Neural cell (in vitro differentiated cells): ENCODE measurements at regions not wholly inside any gene's neighbourhood (a gene's known extent, or its start where the extent isn't known, plus 50 kb on each side); places are given as distances from the start of the nearest gene placed in this dataset.

ENCODE experiments used
- H2AFZ ChIP-seq: fragments of 200-600, 300-800 bp; sonication (generic), shearing (Covaris generic); 2 replicates; pipeline ENCODE4 v1.6.0; 2014; ENCODE audit warnings: low read depth, mild to moderate bottlenecking, antibody characterized with exemption, low read length, moderate library complexity
- H3F3A ChIP-seq: fragments of 200-600 bp; shearing (Covaris generic); 2 replicates; pipeline ENCODE4 v1.6.1; 2016; ENCODE audit warnings: mild to moderate bottlenecking, moderate library complexity, mixed read lengths, antibody characterized with exemption, low read length; ENCODE audit not compliant: insufficient read depth, poor library complexity, severe bottlenecking
- H3K27ac ChIP-seq: fragments of 200-600, 300-800 bp; sonication (generic), shearing (Covaris generic); 2 replicates; pipeline ENCODE4 v1.5.1; 2014; ENCODE audit warnings: mild to moderate bottlenecking, low read length, moderate library complexity
- H3K27me3 ChIP-seq: fragments of 300-800, 200-600 bp; sonication (generic), shearing (Covaris generic); 2 replicates; pipeline ENCODE4 v1.6.0; 2014; ENCODE audit warnings: mild to moderate bottlenecking, low read depth, low read length, moderate library complexity; ENCODE audit not compliant: insufficient read depth
- H3K36me3 ChIP-seq: fragments of 300-800, 200-600 bp; sonication (generic), shearing (Covaris generic); 2 replicates; pipeline ENCODE4 v1.5.1; 2014; ENCODE audit warnings: mild to moderate bottlenecking, antibody characterized with exemption, low read length, moderate library complexity; ENCODE audit not compliant: insufficient read depth
- H3K4me2 ChIP-seq: fragments of 300-800, 200-600 bp; sonication (generic), shearing (Covaris generic); 2 replicates; pipeline ENCODE4 v1.6.0; 2014; ENCODE audit warnings: mild to moderate bottlenecking, low read length
- H3K4me3 ChIP-seq: fragments of 300-800, 200-600 bp; sonication (generic), shearing (Covaris generic); 2 replicates; pipeline ENCODE4 v1.5.1; 2014; ENCODE audit warnings: mild to moderate bottlenecking, low read length, moderate library complexity
- H3K79me2 ChIP-seq: fragments of 200-600 bp; shearing (Covaris generic); replicated peaks from 2 replicates; pipeline ENCODE4 v1.6.0; 2014; ENCODE audit warnings: mild to moderate bottlenecking, low read length, moderate library complexity; ENCODE audit not compliant: insufficient read depth
- H3K9ac ChIP-seq: fragments of 300-800, 200-600 bp; sonication (generic), shearing (Covaris generic); 2 replicates; pipeline ENCODE4 v1.6.1; 2016; ENCODE audit warnings: mild to moderate bottlenecking, low read length, mixed read lengths
- H3K9me2 ChIP-seq: fragments of 200-600 bp; shearing (Covaris generic); 2 replicates; pipeline ENCODE4 v1.6.1; 2016; ENCODE audit warnings: mild to moderate bottlenecking, low read length, mixed read lengths; ENCODE audit not compliant: insufficient read depth
- H3K9me3 ChIP-seq: fragments of 200-600, 300-800 bp; sonication (generic), shearing (Covaris generic); 2 replicates; pipeline ENCODE4 v1.6.1; 2016; ENCODE audit warnings: mild to moderate bottlenecking, mixed run types, low read length, moderate library complexity, mixed read lengths
- H4K20me1 ChIP-seq: fragments of 200-600 bp; shearing (Covaris generic); 2 replicates; pipeline ENCODE4 v1.6.1; 2016; ENCODE audit warnings: mild to moderate bottlenecking, mixed run types; ENCODE audit not compliant: insufficient read depth
- CTCF ChIP-seq: fragments of 450-650 bp; IDR thresholded peaks from 2 replicates; pipeline ENCODE4 v1.5.1; 2014; ENCODE audit warnings: antibody characterized with exemption, mild to moderate bottlenecking, moderate library complexity; ENCODE audit not compliant: poor library complexity, severe bottlenecking
- EZH2 ChIP-seq: fragments of 200-600, 300-800 bp; shearing (Covaris generic), sonication (generic); IDR thresholded peaks from 2 replicates; pipeline ENCODE4 v1.6.1; 2014; ENCODE audit warnings: antibody characterized with exemption, low read length, borderline replicate concordance, mild to moderate bottlenecking; ENCODE audit not compliant: insufficient read depth, poor library complexity, severe bottlenecking
- MXI1 ChIP-seq: fragments of 450-650 bp; conservative IDR thresholded peaks from 2 replicates; pipeline ENCODE4 v1.6.1; 2014; ENCODE audit warnings: antibody characterized with exemption, mild to moderate bottlenecking; ENCODE audit not compliant: poor library complexity, severe bottlenecking
- RAD21 ChIP-seq: fragments of 450-650 bp; conservative IDR thresholded peaks from 2 replicates; pipeline ENCODE4 v1.6.1; 2014; ENCODE audit warnings: antibody characterized with exemption, mild to moderate bottlenecking, moderate library complexity
- REST ChIP-seq: IDR thresholded peaks from 2 replicates; pipeline ENCODE4 v1.6.1; 2012; ENCODE audit warnings: borderline replicate concordance
- SMC3 ChIP-seq: fragments of 450-650 bp; conservative IDR thresholded peaks from 2 replicates; pipeline ENCODE4 v1.6.1; 2014; ENCODE audit warnings: antibody characterized with exemption, mild to moderate bottlenecking, moderate library complexity; ENCODE audit not compliant: poor library complexity
- TAF1 ChIP-seq: IDR thresholded peaks from 2 replicates; pipeline ENCODE4 v1.6.1; 2012; ENCODE audit warnings: low read depth

DNA sequence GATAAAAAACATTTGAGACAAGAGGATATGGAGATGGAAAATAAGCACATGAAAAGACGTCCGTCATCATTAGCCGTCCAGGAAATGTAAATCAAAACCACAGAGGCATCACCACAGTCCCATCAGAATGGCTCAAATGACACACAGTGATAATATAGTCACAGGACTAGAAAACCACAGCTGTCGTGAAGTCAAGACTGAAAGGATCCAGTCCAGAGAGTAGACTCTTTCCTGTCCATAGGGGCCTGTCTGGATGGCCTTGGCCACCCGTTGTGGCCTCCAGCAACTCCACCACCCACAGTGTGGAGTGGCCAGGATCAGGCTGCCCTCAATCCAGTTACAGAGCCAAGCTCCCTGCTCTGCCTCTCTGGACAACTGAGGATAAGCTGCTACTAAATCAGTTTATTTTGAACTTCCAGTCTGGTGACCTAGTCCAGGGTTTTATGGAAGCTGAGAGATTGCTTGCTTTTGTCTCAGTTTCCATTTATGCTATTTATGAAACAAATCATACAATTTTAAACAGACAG lies 60.4 kb downstream of the RHOB start:
- Histone ChIP-seq H3K9me2 (no peaks in the 10 kb centered on the region), H4K20me1 (no peaks in the 10 kb centered on the region), H2AFZ (no peak overlapping the region), H3K4me2 (no peak overlapping the region), H3K27ac (no peak overlapping the region), H3K79me2 (no peaks in the 10 kb centered on the region), H3K36me3 (no peaks in the 10 kb centered on the region), H3K27me3 (no peaks in the 10 kb centered on the region), H3K9me3 (no peaks in the 10 kb centered on the region), H3K4me3 (no peak overlapping the region), H3F3A (no peaks in the 10 kb centered on the region), H3K9ac (no peak overlapping the region)
- TF ChIP-seq EZH2 (no peak), SMC3 (no peak), CTCF (no peak), TAF1 (no peak), RAD21 (no peak)

- Histone ChIP-seq H3K4me2 (no peak overlapping the region), H4K20me1 (no peaks in the 10 kb centered on the region)
- TF ChIP-seq TAF1, result no peak
- no peak for TF ChIP-seq EZH2
- no peak for TF ChIP-seq REST
- TF ChIP-seq CTCF, result no peak
- no peak for TF ChIP-seq MXI1
These were observed 60.8 kb downstream of the RHOB start for GRCh38 chr2:20507711-20508110.

More at GRCh38 chr2:20507711-20508110, 60.8 kb downstream of the RHOB start:
- Histone ChIP-seq H3K9me2 (no peaks in the 10 kb centered on the region), H3K36me3 (no peaks in the 10 kb centered on the region), H3F3A (no peaks in the 10 kb centered on the region), H3K9me3 (no peaks in the 10 kb centered on the region), H3K27me3 (no peaks in the 10 kb centered on the region), H3K4me3 (no peak overlapping the region), H2AFZ (no peak overlapping the region), H3K27ac (no peak overlapping the region), H3K9ac (no peak overlapping the region), H3K79me2 (no peaks in the 10 kb centered on the region)
